ENCODE measurements at regions not wholly inside any gene's neighbourhood (a gene's known extent, or its start where the extent isn't known, plus 50 kb on each side); places are given as distances from the start of the nearest gene placed in this dataset.
"Not testable (repeated sequence)": the region's sequence is repeated elsewhere in the genome, so short reads cannot be mapped to it uniquely, and the experiment has no call there.

GRCh38 chr6:145539831-145540230 is 195.5 kb downstream of the EPM2A start:
- no peak for DNase-seq (ENCODE audit: low read depth, low spot score)

DNA sequence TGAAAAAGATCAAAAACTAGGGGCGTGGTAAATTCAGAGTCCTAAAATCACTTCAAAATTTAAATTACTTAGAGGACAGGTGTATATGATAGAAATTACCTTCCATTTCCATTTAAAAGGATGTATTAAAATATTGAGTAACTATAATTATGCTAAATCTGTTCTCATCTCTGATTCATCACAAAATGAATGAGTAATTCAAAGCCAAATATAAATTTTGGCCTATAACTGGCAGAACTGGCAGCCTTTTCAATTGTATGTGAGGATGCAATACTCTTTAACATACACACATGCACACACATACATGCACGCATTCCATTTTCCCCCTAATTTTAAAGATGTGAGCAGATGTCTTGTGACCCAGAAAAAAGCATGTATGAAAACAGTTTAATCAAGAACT is 194.6 kb downstream of the EPM2A start:
- no peak for DNase-seq (ENCODE audit: low read depth, low spot score)

DNA sequence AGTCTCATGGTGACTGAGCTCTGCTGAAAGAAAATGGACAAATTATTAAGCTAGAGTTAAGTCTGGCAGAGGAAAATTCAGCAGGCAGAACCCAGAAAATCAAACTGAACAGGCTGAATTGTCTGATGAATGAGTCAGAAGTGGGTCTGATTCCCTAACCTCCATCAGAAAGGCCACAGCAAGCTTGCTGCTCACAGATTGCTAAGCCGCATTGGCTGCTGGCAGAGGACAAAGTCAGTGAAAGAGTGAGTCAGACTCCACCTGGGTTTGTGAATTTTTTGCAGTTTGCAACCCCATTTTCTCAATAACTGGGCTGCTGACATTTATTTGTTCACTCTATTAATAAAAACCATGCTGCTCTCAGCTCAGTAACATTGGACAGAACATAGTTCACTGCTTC is 191.3 kb downstream of the EPM2A start:
- DNase-seq (ENCODE audit: low read depth, low spot score) = no peak

DNA sequence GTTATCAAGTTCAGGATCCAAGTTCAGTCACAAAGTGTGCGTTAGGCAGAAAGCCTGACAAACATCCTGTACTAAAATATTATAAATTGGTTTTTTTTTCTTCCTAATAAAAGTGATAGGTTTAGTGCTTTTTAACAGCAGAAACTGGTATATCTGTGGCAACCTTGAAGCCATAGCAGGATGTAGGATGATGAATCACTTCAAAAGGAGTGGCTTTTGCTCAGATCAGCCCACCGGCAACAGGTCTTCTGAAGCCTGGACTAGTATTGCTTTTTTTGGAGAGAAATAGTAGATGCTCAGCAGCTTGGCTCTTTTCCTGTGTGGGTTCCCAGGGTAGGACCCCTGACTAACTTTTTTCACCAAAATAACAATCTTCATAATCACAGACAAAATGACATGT is 190.8 kb downstream of the EPM2A start:
- no peak for DNase-seq (ENCODE audit: low read depth, low spot score)

- no peak for DNase-seq (ENCODE audit: low read depth, low spot score)
These were observed 189.1 kb downstream of the EPM2A start for GRCh38 chr6:145546265-145546664.

- DNase-seq (ENCODE audit: low read depth, low spot score) = no peak
These were observed 187.6 kb downstream of the EPM2A start for GRCh38 chr6:145547594-145548335.

DNA sequence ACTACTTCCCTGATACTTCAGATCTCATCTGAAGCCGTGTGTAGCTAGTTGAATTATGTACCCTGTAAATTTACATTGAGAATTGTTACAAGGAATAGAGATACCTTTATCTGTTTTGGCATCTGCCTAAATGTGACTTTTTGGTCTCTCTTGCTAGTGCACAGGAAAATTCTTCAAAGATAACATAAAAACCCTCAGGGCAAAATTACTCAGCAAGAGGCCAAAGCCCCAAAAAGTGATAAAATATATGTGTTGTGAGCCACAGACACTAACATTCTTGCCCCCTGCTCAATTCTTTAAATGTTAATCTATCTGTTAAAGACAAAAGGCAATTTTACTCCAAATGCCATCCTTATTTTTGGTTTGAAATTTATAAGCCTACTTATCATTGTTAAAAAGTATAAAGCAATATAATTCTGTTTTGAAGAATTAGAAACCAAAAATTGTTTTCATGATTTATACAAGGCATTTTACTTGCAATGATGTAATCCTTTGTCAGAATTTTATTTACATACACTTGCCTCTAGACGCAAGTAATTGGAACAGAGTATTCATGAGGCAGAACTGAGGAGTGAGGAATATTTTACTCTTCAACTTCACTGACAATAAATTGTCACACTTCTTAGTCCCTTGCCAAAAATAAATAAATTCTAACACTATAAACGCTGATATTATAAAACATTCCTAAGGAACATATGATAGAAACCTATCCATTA is 186.2 kb downstream of the EPM2A start:
- DNase-seq (ENCODE audit: low read depth, low spot score) = no peak

DNA sequence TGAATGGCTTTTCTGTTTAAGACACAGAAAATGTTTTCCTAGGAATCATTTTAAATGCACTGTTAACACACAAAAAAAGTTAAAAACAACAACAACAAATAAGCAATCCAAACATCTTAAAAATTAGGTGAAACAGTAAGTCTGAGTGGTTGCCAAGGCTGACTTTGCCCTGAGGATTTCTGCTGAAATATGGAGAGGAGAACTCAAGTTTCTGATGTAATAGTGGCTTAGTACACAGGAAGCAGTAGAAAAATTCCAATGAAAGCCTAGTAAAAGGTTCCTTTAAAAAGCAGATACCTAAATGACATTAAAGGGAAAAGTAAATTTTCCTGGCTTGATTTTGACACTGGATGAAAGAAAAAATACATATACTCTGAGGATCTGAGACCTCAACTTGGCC is 184.2 kb downstream of the EPM2A start:
- DNase-seq (ENCODE audit: low read depth, low spot score) = no peak

DNA sequence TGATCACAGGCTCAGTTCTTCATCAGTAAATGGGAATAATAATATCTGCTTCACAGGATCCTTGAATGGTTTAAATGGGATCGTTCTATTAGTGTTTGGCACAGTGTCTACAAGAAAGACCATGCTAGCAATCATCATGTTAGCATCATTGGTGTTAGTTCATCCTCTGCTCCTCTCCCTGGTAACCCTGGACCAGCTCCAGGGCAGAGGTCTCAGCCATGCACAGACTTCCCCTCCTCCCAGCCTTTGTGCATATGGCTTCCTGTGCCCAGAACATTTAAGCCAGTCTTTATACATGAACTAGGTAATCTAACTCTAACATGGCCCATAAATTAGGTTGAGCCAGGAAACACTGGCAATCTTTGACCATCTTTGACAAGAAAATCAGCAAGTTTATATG is 180.2 kb downstream of the EPM2A start:
- DNase-seq (ENCODE audit: low read depth, low spot score) = no peak

DNA sequence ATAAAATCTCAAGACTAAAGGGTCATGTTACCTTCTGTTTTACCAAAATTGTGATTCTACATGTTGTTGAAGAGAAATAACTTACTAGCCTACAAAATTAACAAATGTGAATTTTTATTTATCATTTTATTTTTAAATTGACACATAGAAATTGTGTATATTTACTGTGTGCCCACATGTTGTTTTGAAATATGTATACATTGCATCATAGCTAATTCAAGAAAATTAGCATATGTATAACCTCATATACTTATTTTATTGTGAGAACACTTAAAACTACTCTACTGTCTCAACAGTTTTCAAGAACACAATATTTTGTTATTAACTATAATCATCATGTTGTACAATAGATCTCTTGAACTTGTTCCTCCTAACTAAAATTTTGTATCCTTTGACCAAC is 177.8 kb downstream of the EPM2A start:
- no peak for DNase-seq (ENCODE audit: low read depth, low spot score)

GRCh38 chr6:145559836-145560235 is 175.5 kb downstream of the EPM2A start:
- no peak for DNase-seq (ENCODE audit: low read depth, low spot score)

DNA sequence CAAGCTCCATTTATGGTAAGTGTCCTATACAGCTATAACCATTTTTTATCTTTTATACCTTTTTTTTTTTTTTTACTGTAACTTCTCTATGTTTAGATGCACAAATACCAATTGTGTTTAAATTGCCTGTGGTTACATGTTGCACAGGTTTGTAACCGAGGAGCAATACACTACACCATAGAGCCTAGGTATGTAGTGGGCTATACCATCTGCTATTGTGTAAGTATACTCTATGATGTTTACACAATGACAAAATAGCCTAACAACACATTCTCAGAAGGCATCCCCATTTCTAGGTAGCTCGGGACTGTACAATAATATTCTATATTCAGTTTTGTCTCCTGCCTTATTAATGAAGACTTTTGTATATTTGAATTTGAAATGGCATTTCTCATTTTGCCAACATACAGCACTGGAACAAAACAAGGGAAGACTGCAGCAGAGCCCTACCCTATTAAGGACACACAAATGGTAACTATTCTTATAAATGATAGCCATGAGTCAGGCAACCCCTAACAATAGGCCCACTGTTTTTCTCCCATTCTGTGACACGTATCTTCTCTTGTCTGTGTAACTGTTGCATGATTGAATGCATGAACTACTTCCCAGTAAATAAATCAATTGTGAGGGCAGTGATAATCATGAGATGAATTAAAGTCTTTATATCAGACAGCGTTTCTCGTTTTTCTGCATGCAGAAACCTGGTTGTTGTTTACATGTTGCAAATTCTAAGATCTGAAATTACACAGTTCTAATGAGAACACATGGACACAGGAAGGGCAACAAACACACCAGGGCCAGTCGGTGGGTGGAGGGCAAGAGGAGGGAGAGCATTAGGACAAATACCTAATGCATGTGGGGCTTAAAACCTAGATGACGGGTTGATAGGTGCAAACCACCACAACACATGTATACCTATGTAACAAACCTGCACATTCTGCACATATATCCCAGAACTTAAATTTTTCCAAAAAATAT is 173.9 kb downstream of the EPM2A start:
- no peak for DNase-seq (ENCODE audit: low read depth, low spot score)

- DNase-seq (ENCODE audit: low read depth, low spot score) = no peak
These were observed 172.3 kb downstream of the EPM2A start for GRCh38 chr6:145562771-145563615.

- DNase-seq (ENCODE audit: low read depth, low spot score) = no peak
These were observed 170.8 kb downstream of the EPM2A start for GRCh38 chr6:145564553-145564952.

GRCh38 chr6:145567684-145568252 is 167.6 kb downstream of the EPM2A start:
- no peak for DNase-seq (ENCODE audit: low read depth, low spot score)

DNA sequence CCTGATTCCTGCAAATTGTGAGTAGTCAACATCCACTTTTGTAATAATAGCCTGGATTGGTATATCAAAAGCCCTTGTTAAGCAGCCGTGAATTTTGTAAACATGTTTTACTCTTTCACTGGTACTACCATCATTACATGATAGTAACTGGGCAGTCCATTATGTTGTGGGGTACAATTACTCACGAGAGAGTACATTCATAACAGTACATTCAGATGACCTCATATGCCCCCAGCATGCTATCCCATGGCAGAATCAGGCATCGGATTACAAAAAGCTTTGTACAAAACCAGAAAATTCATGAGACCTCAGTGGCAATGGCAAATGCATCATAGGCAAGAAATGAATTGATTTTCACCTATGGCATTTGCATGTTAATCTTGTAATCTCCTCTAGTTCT is 166.2 kb downstream of the EPM2A start:
- DNase-seq (ENCODE audit: low read depth, low spot score) = no peak

- not testable (repeated sequence) for DNase-seq (ENCODE audit: low read depth, low spot score)
These were observed 165.0 kb downstream of the EPM2A start for GRCh38 chr6:145570336-145570735.

DNA sequence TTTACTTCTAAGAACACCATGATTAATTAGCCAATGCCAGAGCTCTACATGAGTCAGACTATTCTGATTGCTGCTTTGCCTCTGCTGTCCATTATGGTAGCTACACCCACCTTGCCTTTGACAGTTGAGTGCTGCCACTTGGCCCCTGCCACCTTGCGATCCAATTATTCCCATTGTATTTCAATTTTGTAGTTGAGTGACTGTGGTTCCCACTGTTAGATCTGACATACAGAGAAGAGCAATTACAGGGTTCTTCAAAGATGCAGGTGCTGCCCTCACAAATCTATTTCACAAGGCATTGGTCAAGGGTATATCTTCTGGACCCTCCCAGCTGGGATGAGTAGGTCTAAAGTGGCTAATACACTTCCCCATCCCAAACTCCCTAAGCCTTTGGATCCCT is 161.1 kb downstream of the EPM2A start:
- DNase-seq (ENCODE audit: low read depth, low spot score) = not testable (repeated sequence)

All from smooth muscle cell of the brain vasculature (primary cell).